ENCODE measurements at regions not wholly inside any gene's neighbourhood (a gene's known extent, or its start where the extent isn't known, plus 50 kb on each side); places are given as distances from the start of the nearest gene placed in this dataset.

DNA sequence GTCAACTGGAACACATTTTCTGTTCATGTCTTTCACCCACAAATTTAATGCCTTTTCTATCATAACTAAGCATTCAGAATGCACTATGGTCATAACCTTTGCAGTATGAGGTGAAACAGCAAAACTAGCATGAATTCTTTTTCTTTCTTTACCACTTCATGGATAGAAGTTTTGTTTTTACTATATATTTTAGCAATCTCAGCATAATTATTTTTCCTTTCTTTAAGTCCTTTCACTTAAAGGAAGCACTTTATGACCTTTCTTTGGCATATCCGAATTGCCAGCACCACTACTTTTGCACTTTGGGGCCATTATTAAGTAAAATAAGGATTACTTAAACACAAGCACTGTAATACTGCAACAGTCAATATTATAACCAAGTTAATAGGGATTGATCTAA is 115.1 kb upstream of the DKK2 start:
- Histone ChIP-seq H3K27me3 (ENCODE audit: control insufficient read depth in 2 of 2, insufficient read depth in 2 of 2, low read length in 2 of 2) (no peaks in the 10 kb centered on the region), H3K36me3 (ENCODE audit: control insufficient read depth, insufficient read depth, low read length) (no peaks in the 10 kb centered on the region), H4K20me1 (replicated peaks; ENCODE audit: control insufficient read depth, insufficient read depth, low read length) (no peaks in the 10 kb centered on the region), H3K9ac (ENCODE audit: insufficient read depth in 1 of 2, low read depth in 2 of 2, low read length in 2 of 2) (no peak overlapping the region), H3K4me3 (no peak overlapping the region), H3K9me3 (replicated peaks; ENCODE audit: control insufficient read depth, insufficient read depth, low read depth, low read length) (no peaks in the 10 kb centered on the region), H3K9me1 (ENCODE audit: control insufficient read depth, insufficient read depth, low read length) (no peaks in the 10 kb centered on the region), H3K4me2 (ENCODE audit: insufficient read depth, low read length) (no peak overlapping the region), H3K4me1 (replicated peaks in 1 of 2; ENCODE audit: control insufficient read depth in 2 of 2, insufficient read depth in 2 of 2, low read length in 2 of 2) (no peaks in the 10 kb centered on the region), H3K27ac (ENCODE audit: extremely low read depth, low read depth, low read length) (no peak overlapping the region), H2AFZ (ENCODE audit: low read depth, low read length) (no peak overlapping the region), H3K79me2 (ENCODE audit: control insufficient read depth, insufficient read depth, low read length) (no peaks in the 10 kb centered on the region)
- 0% methylated on average over 1 of the region's 1 CpG for WGBS (ENCODE audit: insufficient coverage, low coverage, missing lambda C conversion rate)
- TF ChIP-seq ZNF316 (IDR thresholded peaks at IDR 0.05) = peak; percentile 32; the same call in 1 of the 2 replicates
- TF ChIP-seq, protein P1, sequence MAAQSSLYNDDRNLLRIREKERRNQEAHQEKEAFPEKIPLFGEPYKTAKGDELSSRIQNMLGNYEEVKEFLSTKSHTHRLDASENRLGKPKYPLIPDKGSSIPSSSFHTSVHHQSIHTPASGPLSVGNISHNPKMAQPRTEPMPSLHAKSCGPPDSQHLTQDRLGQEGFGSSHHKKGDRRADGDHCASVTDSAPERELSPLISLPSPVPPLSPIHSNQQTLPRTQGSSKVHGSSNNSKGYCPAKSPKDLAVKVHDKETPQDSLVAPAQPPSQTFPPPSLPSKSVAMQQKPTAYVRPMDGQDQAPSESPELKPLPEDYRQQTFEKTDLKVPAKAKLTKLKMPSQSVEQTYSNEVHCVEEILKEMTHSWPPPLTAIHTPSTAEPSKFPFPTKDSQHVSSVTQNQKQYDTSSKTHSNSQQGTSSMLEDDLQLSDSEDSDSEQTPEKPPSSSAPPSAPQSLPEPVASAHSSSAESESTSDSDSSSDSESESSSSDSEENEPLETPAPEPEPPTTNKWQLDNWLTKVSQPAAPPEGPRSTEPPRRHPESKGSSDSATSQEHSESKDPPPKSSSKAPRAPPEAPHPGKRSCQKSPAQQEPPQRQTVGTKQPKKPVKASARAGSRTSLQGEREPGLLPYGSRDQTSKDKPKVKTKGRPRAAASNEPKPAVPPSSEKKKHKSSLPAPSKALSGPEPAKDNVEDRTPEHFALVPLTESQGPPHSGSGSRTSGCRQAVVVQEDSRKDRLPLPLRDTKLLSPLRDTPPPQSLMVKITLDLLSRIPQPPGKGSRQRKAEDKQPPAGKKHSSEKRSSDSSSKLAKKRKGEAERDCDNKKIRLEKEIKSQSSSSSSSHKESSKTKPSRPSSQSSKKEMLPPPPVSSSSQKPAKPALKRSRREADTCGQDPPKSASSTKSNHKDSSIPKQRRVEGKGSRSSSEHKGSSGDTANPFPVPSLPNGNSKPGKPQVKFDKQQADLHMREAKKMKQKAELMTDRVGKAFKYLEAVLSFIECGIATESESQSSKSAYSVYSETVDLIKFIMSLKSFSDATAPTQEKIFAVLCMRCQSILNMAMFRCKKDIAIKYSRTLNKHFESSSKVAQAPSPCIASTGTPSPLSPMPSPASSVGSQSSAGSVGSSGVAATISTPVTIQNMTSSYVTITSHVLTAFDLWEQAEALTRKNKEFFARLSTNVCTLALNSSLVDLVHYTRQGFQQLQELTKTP (IDR thresholded peaks at IDR 0.05; ENCODE audit: low read depth in 1 of 2, partially characterized antibody in 2 of 2) = no peak
- TF ChIP-seq ZC3H4 (CRISPR knock-in tag; IDR thresholded peaks at IDR 0.05; ENCODE audit: borderline replicate concordance) = no peak
- TF ChIP-seq KAT8 (IDR thresholded peaks at IDR 0.05; ENCODE audit: low read depth) = no peak
- TF ChIP-seq, protein P2, sequence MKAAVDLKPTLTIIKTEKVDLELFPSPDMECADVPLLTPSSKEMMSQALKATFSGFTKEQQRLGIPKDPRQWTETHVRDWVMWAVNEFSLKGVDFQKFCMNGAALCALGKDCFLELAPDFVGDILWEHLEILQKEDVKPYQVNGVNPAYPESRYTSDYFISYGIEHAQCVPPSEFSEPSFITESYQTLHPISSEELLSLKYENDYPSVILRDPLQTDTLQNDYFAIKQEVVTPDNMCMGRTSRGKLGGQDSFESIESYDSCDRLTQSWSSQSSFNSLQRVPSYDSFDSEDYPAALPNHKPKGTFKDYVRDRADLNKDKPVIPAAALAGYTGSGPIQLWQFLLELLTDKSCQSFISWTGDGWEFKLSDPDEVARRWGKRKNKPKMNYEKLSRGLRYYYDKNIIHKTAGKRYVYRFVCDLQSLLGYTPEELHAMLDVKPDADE (conservative IDR thresholded peaks at IDR 0.05; ENCODE audit: control insufficient read depth, low read depth, low read length) = no peak
- in situ Hi-C loops (cut with MboI) = no loop called here
- no peak for ATAC-seq
- ChIA-PET CTCF (ENCODE audit: low intra/inter-chr PET ratio) (no interaction called here), POLR2A (no interaction called here)
- BruUV-seq (replicated peaks) = no TSS peak
- intact Hi-C loops (cut with micrococcal nuclease) = no loop called here
- no peak for DNase-seq (ENCODE audit: extremely low read depth in 1 of 4, low spot score in 3 of 4)
- FAIRE-seq = no peak

Data from K562 (cell line).